GM12801 (cell line): ENCODE measurements at regions not wholly inside any gene's neighbourhood (a gene's known extent, or its start where the extent isn't known, plus 50 kb on each side); places are given as distances from the start of the nearest gene placed in this dataset.

Experiments used
- TF ChIP-seq, protein P1 (sequence below): IDR thresholded peaks from one replicate; pipeline ENCODE4 v1.5.1; 2011; ENCODE audit warnings: control low read depth; ENCODE audit not compliant: insufficient read length; ENCODE audit errors: extremely low read depth

DNA sequence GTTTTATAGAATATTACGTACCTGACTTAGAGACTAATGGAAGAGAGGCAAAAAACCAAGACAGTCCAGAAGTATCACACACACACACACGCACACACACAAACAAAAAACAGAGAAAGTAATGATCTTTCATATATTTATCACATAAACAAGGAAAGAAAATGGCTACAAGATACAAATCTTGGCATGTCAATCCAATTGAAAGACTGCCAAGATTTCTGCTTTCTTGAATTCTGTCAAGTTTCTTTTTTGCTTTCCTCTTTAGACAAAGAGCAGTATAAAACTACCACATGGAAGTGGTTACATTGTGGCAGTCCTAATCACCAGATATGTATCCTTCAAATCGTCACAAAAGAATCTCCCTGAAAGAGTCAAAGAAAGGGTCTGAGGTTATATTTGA lies 2097.4 kb upstream of the AGA start:
- TF ChIP-seq, protein P1, sequence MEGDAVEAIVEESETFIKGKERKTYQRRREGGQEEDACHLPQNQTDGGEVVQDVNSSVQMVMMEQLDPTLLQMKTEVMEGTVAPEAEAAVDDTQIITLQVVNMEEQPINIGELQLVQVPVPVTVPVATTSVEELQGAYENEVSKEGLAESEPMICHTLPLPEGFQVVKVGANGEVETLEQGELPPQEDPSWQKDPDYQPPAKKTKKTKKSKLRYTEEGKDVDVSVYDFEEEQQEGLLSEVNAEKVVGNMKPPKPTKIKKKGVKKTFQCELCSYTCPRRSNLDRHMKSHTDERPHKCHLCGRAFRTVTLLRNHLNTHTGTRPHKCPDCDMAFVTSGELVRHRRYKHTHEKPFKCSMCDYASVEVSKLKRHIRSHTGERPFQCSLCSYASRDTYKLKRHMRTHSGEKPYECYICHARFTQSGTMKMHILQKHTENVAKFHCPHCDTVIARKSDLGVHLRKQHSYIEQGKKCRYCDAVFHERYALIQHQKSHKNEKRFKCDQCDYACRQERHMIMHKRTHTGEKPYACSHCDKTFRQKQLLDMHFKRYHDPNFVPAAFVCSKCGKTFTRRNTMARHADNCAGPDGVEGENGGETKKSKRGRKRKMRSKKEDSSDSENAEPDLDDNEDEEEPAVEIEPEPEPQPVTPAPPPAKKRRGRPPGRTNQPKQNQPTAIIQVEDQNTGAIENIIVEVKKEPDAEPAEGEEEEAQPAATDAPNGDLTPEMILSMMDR, result no peak

DNA sequence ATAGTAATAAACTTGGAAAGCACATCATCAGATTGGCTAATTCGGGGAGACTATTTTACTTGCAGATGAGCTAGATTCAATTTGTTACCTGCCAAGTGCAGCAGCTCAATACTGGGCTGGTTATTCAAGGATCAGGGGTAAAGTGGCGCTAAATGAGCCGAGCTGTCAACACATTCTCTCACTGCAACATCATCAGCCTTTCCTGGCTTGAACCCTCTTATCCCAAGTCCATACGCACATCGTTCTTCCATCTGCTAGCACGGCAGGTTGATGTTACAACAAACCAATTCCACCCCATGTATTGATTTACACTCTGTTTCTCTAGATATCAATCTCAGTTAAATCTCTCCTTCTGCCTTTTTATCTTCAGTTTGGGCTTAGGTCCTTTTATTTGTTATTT lies 2101.5 kb upstream of the AGA start:
- TF ChIP-seq, protein P1, result no peak

DNA sequence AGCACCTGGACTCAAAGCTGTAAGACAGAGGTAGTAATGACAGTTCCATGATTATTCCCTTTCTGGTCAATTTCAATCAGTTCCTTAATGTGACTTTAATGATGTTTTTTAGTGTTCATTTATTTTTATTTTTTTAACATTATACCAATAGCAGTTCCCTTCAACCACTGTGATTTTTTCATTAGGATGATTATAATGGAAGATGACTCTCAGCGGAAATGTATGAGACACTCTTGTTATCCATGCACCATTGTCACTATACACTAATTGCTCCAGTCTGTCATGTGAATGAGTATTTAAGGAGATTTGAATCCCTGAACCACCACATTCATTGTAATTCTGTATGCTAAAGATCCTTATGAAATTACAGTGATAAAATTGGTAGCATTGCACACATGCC lies 2102.3 kb upstream of the AGA start:
- TF ChIP-seq, protein P1, result no peak

DNA sequence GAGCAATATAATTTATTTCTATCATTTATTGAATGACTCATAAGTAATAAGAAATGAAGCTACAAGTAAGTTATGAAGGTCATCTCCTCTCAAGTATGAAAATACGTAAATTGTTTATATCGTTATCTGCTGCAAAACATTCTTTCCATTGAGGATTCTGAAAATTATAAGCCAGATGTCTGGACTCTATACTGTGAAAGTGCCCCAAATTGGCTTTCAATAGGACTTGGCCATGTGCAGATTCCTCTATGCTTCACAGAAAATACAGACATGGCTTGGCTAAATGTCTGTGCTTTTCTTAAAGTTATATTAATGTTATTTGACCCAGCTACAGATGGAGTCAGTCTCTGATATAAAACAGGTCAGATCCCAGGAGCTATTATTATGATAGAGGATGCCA lies 2109.9 kb upstream of the AGA start:
- TF ChIP-seq, protein P1, result no peak

DNA sequence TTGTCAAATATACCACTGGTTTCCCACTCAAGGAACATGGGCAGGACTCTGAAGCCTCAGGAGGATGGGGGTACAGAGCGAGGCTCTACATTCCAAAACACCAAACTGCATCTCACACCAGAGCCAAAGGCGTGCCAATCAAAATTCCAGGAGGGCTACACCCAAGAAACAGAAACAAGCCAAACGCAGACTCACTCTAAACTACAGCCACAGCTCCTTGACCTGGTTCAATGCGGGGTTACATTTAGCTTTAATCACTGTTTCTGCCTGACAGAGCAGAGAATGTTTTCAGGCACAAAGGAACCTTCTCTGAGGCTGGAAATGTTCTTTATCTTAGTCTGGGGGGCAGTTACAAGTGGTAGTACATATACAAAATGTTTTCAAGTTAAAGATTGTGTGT lies 2121.5 kb upstream of the AGA start:
- TF ChIP-seq, protein P1, result no peak

DNA sequence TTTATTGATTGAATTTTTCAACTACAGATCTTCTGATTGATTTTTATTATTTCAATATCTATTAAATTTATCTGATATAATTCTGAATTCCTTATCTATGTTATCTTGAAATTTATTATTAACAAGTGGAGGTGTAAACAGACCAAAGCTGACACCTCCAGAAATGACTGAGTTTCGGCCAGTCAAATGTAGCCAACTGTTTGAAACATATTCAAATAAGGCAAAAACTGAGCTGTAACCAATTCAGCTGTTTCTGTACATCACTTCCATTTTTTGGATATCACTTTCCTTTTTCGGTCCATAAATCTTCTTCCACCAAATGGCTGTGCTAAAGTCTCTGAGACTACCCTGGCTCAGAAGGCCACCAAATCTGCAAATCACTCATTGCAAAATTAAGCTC lies 2127.3 kb upstream of the AGA start:
- TF ChIP-seq, protein P1, result no peak

DNA sequence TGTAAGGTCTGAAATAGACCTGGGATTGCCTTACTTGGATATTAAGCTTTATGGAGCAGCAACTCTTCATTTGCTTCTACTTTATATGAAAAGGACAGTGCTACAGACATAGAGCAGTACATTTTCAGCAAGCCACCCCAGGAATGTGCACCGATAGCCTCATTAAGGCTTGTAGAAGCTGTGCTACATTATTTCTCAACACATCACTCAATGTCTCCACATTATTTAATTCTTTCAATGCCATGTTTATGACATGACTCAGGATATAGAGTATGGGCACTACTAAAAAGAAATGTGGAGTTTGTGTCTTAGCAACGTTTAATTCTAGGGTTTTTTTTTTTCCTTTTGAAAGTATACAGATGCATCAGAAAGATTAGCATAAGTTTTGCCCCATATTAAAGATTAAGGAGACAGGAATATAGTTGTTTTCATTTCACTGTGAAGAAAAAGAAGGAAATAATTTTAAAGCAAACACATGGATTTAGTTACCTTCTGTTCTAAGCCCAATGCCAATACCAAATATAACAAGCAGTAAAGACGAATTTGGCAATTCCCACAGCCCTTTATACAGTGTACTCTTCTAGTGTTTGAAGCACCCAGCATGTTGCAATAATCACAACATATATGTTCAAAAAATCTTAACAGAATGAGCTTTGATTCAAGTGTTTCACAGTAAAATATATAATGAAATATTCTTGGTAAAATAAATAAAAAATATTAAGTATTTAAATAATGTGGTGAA lies 2140.1 kb upstream of the AGA start:
- TF ChIP-seq, protein P1, result no peak
